ENCODE measurements at regions not wholly inside any gene's neighbourhood (a gene's known extent, or its start where the extent isn't known, plus 50 kb on each side); places are given as distances from the start of the nearest gene placed in this dataset.

DNA sequence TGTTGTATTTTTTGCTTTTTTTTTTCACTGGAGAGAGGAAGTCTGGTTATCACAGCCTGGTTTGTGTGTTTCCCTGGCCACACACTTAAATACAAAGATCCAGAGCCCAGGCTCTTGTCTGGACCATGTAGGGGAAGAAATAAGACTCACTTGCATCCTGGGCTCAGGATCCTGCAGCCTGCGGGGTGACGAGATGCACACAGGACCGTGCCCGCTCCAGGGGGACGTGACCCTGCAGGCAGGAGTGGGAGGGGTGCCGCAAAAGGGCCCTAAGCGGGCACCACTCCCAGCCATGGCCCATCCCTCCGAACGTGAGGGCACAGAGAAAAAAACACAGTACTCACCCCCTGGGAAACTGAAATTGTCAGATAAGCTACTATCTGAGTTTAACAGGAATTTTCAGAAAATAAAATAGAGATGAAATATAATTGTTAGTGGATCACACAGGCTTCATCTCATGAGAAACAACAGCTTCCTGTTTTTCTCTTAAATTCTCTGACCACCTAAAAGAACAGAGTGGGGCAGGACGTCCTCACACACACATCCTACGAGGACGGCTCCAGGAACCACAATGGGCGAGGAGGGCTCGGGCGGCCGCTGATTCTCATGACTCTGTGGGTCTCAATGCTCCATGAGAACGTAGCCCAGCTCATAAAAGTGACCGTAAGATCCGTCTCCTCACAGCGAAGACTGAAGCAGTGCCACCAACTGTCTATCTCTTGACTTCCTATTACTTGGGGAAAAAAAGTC, 142.6 kb upstream of the ALKAL2 start:
- Histone ChIP-seq H3K9me3 (ENCODE audit: control insufficient read depth in 1 of 2, insufficient read depth in 1 of 2, low read depth in 1 of 2, low read length in 2 of 2) (no peaks in the 10 kb centered on the region), H4K20me1 (ENCODE audit: insufficient read depth) (no peaks in the 10 kb centered on the region), H3K27ac (ENCODE audit: low read depth, low read length) (no peak overlapping the region), H3K4me3 (replicated peaks in 1 of 2; ENCODE audit: low read depth in 1 of 2, low read length in 2 of 2) (no peak overlapping the region), H3K9ac (ENCODE audit: low read length) (no peak overlapping the region), H2AFZ (ENCODE audit: low read depth, low read length, poor library complexity, severe bottlenecking) (no peak overlapping the region), H3K9me2 (ENCODE audit: insufficient read depth) (no peaks in the 10 kb centered on the region), H3K4me1 (ENCODE audit: control insufficient read depth in 1 of 2, insufficient read depth in 2 of 2, low read length in 2 of 2) (no peaks in the 10 kb centered on the region), H3K79me2 (ENCODE audit: insufficient read depth, low read length) (no peaks in the 10 kb centered on the region), H3K36me3 (ENCODE audit: control insufficient read depth in 1 of 2, insufficient read depth in 2 of 2, low read length in 2 of 2) (no peaks in the 10 kb centered on the region), H3K4me2 (ENCODE audit: low read length) (no peak overlapping the region), H3K27me3 (ENCODE audit: insufficient read depth, low read length) (peaks cover 13% of the 10 kb centered on the region; the same call in 1 of the 2 replicates)
- CTCF ChIA-PET: no interaction called here
- no TSS peak for BruUV-seq (replicated peaks)
- DNase-seq (ENCODE audit: low read depth, low spot score) (no peak), ATAC-seq (no peak)
- no peak for TF ChIP-seq POLR2AphosphoS5 (IDR thresholded peaks at IDR 0.05; ENCODE audit: low read depth, low read length)
- TF ChIP-seq, protein P1, sequence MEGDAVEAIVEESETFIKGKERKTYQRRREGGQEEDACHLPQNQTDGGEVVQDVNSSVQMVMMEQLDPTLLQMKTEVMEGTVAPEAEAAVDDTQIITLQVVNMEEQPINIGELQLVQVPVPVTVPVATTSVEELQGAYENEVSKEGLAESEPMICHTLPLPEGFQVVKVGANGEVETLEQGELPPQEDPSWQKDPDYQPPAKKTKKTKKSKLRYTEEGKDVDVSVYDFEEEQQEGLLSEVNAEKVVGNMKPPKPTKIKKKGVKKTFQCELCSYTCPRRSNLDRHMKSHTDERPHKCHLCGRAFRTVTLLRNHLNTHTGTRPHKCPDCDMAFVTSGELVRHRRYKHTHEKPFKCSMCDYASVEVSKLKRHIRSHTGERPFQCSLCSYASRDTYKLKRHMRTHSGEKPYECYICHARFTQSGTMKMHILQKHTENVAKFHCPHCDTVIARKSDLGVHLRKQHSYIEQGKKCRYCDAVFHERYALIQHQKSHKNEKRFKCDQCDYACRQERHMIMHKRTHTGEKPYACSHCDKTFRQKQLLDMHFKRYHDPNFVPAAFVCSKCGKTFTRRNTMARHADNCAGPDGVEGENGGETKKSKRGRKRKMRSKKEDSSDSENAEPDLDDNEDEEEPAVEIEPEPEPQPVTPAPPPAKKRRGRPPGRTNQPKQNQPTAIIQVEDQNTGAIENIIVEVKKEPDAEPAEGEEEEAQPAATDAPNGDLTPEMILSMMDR (IDR thresholded peaks at IDR 0.05 in 2 of 3, conservative IDR thresholded peaks at IDR 0.05 in 1 of 3; ENCODE audit: borderline replicate concordance in 1 of 3, insufficient read depth in 1 of 3, low read depth in 2 of 3, low read length in 2 of 3): no peak
- no peak for TF ChIP-seq SIN3A (IDR thresholded peaks at IDR 0.05; ENCODE audit: low read depth)
- no peak for TF ChIP-seq EGR1 (IDR thresholded peaks at IDR 0.05; ENCODE audit: low read depth)
- TF ChIP-seq SP1 (IDR thresholded peaks at IDR 0.05; ENCODE audit: low read depth): no peak
- no peak for TF ChIP-seq JUND (IDR thresholded peaks at IDR 0.05)
- no peak for TF ChIP-seq POLR2A (IDR thresholded peaks at IDR 0.05; ENCODE audit: borderline replicate concordance, extremely low read depth, insufficient read depth, insufficient read length)
- TF ChIP-seq CEBPB (IDR thresholded peaks at IDR 0.05; ENCODE audit: low read depth): no peak
- intact Hi-C loops (cut with micrococcal nuclease): no loop called here
- POLR2A ChIA-PET: no interaction called here
- RAD21 ChIA-PET (ENCODE audit: low non-redundant PET in 1 of 2, low total read pairs in 2 of 2, uncharacterized antibody in 2 of 2, unreplicated experiment in 2 of 2): no interaction called here

All from HCT116 (cell line).